HG03575 (cell line): ENCODE measurements at regions not wholly inside any gene's neighbourhood (a gene's known extent, or its start where the extent isn't known, plus 50 kb on each side); places are given as distances from the start of the nearest gene placed in this dataset.

Source experiments
- ATAC-seq: cut with Tn5 transposase; IDR thresholded peaks from one replicate; pipeline ENCODE4 v1.9.1; 2021; ENCODE audit not compliant: unreplicated experiment, insufficient number of reproducible peaks, low FRiP score; ENCODE audit errors: extremely low read depth

GRCh38 chr6:10309457-10310329 lies 105.2 kb downstream of the TFAP2A start:
- ATAC-seq = no peak

GRCh38 chr6:10307476-10307875 lies 107.4 kb downstream of the TFAP2A start:
- no peak for ATAC-seq

GRCh38 chr6:10307028-10307427 lies 107.8 kb downstream of the TFAP2A start:
- no peak for ATAC-seq

GRCh38 chr6:10305790-10306415 lies 109.0 kb downstream of the TFAP2A start:
- ATAC-seq = no peak

- ATAC-seq = no peak
These were observed 111.0 kb downstream of the TFAP2A start for GRCh38 chr6:10303608-10304506.

GRCh38 chr6:10302566-10303235 lies 112.2 kb downstream of the TFAP2A start:
- no peak for ATAC-seq

- ATAC-seq = no peak
These were observed 114.8 kb downstream of the TFAP2A start for GRCh38 chr6:10300071-10300470.

GRCh38 chr6:10297832-10298231 lies 117.0 kb downstream of the TFAP2A start:
- no peak for ATAC-seq

GRCh38 chr6:10278746-10279145 lies 136.1 kb downstream of the TFAP2A start:
- ATAC-seq = no peak

GRCh38 chr6:10276660-10277287 lies 138.1 kb downstream of the TFAP2A start:
- no peak for ATAC-seq

- ATAC-seq = no peak
These were observed 138.8 kb downstream of the TFAP2A start for GRCh38 chr6:10276106-10276505.

GRCh38 chr6:10272591-10272990 lies 142.3 kb downstream of the TFAP2A start:
- no peak for ATAC-seq

GRCh38 chr6:10271982-10272381 lies 142.9 kb downstream of the TFAP2A start:
- ATAC-seq = no peak

GRCh38 chr6:10269814-10270472 lies 144.9 kb downstream of the TFAP2A start:
- ATAC-seq = no peak

GRCh38 chr6:10268611-10269310 lies 146.1 kb downstream of the TFAP2A start:
- no peak for ATAC-seq

GRCh38 chr6:10268111-10268510 lies 146.8 kb downstream of the TFAP2A start:
- no peak for ATAC-seq

GRCh38 chr6:10266462-10266861 lies 148.4 kb downstream of the TFAP2A start:
- ATAC-seq = no peak

- ATAC-seq = no peak
These were observed 148.8 kb downstream of the TFAP2A start for GRCh38 chr6:10266061-10266460.
